ENCODE measurements at regions not wholly inside any gene's neighbourhood (a gene's known extent, or its start where the extent isn't known, plus 50 kb on each side); places are given as distances from the start of the nearest gene placed in this dataset.

DNA sequence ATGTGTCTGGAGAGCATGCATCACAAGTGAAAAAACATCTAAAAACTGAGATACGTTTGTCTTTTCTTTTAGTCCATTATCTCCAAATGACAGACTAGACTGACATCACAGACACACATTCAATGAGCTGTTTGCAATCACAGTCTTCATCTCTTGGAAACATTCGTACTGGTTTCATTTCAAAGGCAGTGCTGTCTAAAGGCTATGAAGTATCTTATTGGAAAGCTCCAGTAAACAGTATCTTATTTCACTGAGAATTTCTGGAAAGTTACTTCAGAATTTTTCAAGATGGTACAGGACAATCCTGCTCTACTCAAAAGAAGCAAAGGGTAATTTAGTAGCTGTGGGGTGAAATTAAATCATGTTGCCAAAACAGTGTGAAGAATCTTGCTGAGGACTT lies 53.5 kb upstream of the TNFRSF19 start:
- H3K36me3 Mint-ChIP-seq, result no peaks in the 10 kb centered on the region
- peaks cover 9% of the 10 kb centered on the region for H3K4me1 Mint-ChIP-seq
- CTCF ChIA-PET, result no interaction called here
- H3K4me3 Mint-ChIP-seq, result no peak overlapping the region
- DNase-seq (ENCODE audit: low spot score) (no peak), ATAC-seq (no peak)
- no peaks in the 10 kb centered on the region for H3K9me3 Mint-ChIP-seq
- no peak overlapping the region for H3K27ac Mint-ChIP-seq
- no peaks in the 10 kb centered on the region; the same call in 1 of the 2 replicates for H3K27me3 Mint-ChIP-seq (ENCODE audit: low read depth)
- TF ChIP-seq, protein P1, sequence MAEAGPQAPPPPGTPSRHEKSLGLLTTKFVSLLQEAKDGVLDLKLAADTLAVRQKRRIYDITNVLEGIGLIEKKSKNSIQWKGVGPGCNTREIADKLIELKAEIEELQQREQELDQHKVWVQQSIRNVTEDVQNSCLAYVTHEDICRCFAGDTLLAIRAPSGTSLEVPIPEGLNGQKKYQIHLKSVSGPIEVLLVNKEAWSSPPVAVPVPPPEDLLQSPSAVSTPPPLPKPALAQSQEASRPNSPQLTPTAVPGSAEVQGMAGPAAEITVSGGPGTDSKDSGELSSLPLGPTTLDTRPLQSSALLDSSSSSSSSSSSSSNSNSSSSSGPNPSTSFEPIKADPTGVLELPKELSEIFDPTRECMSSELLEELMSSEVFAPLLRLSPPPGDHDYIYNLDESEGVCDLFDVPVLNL (CRISPR knock-in tag; IDR thresholded peaks at IDR 0.05; ENCODE audit: borderline replicate concordance, low read depth), result no peak
- TF ChIP-seq SMAD3 (CRISPR knock-in tag; IDR thresholded peaks at IDR 0.05; ENCODE audit: borderline replicate concordance), result no peak
- TF ChIP-seq SP1 (CRISPR knock-in tag; conservative IDR thresholded peaks at IDR 0.05), result no peak
- no peak for TF ChIP-seq NFATC4 (CRISPR knock-in tag; IDR thresholded peaks at IDR 0.05)
- no peak for TF ChIP-seq CREM (CRISPR knock-in tag; IDR thresholded peaks at IDR 0.05)
- POLR2A ChIA-PET, result no interaction called here

- DNase-seq (ENCODE audit: low spot score), result no peak
- Mint-ChIP-seq H3K4me1 (no peaks in the 10 kb centered on the region), H3K27ac (no peak overlapping the region), H3K36me3 (no peaks in the 10 kb centered on the region), H3K27me3 (ENCODE audit: low read depth) (no peaks in the 10 kb centered on the region; the same call in 1 of the 2 replicates), H3K9me3 (no peaks in the 10 kb centered on the region), H3K4me3 (no peak overlapping the region)
- ATAC-seq, result no peak
- CTCF ChIA-PET, result no interaction called here
- POLR2A ChIA-PET, result no interaction called here
- TF ChIP-seq ERG (CRISPR knock-in tag; IDR thresholded peaks at IDR 0.05) (no peak), TP53 (CRISPR knock-in tag; IDR thresholded peaks at IDR 0.05) (no peak), FOXP1 (CRISPR knock-in tag; IDR thresholded peaks at IDR 0.05; ENCODE audit: borderline replicate concordance) (no peak), E2F5 (CRISPR knock-in tag; IDR thresholded peaks at IDR 0.05) (no peak), NFATC4 (CRISPR knock-in tag; IDR thresholded peaks at IDR 0.05) (no peak), ZNF219 (CRISPR knock-in tag; IDR thresholded peaks at IDR 0.05; ENCODE audit: borderline replicate concordance) (no peak)
- TF ChIP-seq, protein P1 (CRISPR knock-in tag; IDR thresholded peaks at IDR 0.05; ENCODE audit: borderline replicate concordance, low read depth), result no peak
- TF ChIP-seq, protein P2, sequence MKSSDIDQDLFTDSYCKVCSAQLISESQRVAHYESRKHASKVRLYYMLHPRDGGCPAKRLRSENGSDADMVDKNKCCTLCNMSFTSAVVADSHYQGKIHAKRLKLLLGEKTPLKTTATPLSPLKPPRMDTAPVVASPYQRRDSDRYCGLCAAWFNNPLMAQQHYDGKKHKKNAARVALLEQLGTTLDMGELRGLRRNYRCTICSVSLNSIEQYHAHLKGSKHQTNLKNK (CRISPR knock-in tag; IDR thresholded peaks at IDR 0.05), result no peak
- TF ChIP-seq, protein P3, sequence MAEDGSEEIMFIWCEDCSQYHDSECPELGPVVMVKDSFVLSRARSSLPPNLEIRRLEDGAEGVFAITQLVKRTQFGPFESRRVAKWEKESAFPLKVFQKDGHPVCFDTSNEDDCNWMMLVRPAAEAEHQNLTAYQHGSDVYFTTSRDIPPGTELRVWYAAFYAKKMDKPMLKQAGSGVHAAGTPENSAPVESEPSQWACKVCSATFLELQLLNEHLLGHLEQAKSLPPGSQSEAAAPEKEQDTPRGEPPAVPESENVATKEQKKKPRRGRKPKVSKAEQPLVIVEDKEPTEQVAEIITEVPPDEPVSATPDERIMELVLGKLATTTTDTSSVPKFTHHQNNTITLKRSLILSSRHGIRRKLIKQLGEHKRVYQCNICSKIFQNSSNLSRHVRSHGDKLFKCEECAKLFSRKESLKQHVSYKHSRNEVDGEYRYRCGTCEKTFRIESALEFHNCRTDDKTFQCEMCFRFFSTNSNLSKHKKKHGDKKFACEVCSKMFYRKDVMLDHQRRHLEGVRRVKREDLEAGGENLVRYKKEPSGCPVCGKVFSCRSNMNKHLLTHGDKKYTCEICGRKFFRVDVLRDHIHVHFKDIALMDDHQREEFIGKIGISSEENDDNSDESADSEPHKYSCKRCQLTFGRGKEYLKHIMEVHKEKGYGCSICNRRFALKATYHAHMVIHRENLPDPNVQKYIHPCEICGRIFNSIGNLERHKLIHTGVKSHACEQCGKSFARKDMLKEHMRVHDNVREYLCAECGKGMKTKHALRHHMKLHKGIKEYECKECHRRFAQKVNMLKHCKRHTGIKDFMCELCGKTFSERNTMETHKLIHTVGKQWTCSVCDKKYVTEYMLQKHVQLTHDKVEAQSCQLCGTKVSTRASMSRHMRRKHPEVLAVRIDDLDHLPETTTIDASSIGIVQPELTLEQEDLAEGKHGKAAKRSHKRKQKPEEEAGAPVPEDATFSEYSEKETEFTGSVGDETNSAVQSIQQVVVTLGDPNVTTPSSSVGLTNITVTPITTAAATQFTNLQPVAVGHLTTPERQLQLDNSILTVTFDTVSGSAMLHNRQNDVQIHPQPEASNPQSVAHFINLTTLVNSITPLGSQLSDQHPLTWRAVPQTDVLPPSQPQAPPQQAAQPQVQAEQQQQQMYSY (CRISPR knock-in tag; IDR thresholded peaks at IDR 0.05), result no peak
- TF ChIP-seq, protein P4, sequence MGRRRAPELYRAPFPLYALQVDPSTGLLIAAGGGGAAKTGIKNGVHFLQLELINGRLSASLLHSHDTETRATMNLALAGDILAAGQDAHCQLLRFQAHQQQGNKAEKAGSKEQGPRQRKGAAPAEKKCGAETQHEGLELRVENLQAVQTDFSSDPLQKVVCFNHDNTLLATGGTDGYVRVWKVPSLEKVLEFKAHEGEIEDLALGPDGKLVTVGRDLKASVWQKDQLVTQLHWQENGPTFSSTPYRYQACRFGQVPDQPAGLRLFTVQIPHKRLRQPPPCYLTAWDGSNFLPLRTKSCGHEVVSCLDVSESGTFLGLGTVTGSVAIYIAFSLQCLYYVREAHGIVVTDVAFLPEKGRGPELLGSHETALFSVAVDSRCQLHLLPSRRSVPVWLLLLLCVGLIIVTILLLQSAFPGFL (CRISPR knock-in tag; IDR thresholded peaks at IDR 0.05; ENCODE audit: borderline replicate concordance), result no peak
- TF ChIP-seq, protein P5, sequence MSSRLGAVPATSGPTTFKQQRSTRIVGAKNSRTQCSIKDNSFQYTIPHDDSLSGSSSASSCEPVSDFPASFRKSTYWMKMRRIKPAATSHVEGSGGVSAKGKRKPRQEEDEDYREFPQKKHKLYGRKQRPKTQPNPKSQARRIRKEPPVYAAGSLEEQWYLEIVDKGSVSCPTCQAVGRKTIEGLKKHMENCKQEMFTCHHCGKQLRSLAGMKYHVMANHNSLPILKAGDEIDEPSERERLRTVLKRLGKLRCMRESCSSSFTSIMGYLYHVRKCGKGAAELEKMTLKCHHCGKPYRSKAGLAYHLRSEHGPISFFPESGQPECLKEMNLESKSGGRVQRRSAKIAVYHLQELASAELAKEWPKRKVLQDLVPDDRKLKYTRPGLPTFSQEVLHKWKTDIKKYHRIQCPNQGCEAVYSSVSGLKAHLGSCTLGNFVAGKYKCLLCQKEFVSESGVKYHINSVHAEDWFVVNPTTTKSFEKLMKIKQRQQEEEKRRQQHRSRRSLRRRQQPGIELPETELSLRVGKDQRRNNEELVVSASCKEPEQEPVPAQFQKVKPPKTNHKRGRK (CRISPR knock-in tag; IDR thresholded peaks at IDR 0.05; ENCODE audit: borderline replicate concordance), result no peak
- TF ChIP-seq, protein P6, sequence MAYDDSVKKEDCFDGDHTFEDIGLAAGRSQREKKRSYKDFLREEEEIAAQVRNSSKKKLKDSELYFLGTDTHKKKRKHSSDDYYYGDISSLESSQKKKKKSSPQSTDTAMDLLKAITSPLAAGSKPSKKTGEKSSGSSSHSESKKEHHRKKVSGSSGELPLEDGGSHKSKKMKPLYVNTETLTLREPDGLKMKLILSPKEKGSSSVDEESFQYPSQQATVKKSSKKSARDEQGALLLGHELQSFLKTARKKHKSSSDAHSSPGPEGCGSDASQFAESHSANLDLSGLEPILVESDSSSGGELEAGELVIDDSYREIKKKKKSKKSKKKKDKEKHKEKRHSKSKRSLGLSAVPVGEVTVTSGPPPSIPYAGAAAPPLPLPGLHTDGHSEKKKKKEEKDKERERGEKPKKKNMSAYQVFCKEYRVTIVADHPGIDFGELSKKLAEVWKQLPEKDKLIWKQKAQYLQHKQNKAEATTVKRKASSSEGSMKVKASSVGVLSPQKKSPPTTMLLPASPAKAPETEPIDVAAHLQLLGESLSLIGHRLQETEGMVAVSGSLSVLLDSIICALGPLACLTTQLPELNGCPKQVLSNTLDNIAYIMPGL (CRISPR knock-in tag; IDR thresholded peaks at IDR 0.05), result no peak
- TF ChIP-seq, protein P7, sequence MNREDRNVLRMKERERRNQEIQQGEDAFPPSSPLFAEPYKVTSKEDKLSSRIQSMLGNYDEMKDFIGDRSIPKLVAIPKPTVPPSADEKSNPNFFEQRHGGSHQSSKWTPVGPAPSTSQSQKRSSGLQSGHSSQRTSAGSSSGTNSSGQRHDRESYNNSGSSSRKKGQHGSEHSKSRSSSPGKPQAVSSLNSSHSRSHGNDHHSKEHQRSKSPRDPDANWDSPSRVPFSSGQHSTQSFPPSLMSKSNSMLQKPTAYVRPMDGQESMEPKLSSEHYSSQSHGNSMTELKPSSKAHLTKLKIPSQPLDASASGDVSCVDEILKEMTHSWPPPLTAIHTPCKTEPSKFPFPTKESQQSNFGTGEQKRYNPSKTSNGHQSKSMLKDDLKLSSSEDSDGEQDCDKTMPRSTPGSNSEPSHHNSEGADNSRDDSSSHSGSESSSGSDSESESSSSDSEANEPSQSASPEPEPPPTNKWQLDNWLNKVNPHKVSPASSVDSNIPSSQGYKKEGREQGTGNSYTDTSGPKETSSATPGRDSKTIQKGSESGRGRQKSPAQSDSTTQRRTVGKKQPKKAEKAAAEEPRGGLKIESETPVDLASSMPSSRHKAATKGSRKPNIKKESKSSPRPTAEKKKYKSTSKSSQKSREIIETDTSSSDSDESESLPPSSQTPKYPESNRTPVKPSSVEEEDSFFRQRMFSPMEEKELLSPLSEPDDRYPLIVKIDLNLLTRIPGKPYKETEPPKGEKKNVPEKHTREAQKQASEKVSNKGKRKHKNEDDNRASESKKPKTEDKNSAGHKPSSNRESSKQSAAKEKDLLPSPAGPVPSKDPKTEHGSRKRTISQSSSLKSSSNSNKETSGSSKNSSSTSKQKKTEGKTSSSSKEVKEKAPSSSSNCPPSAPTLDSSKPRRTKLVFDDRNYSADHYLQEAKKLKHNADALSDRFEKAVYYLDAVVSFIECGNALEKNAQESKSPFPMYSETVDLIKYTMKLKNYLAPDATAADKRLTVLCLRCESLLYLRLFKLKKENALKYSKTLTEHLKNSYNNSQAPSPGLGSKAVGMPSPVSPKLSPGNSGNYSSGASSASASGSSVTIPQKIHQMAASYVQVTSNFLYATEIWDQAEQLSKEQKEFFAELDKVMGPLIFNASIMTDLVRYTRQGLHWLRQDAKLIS (CRISPR knock-in tag; IDR thresholded peaks at IDR 0.05; ENCODE audit: borderline replicate concordance), result no peak
Measured at GRCh38 chr13:23518231-23518630, 52.0 kb upstream of the TNFRSF19 start.

All from WTC11 (cell line).